H9 (cell line): ENCODE measurements at regions not wholly inside any gene's neighbourhood (a gene's known extent, or its start where the extent isn't known, plus 50 kb on each side); places are given as distances from the start of the nearest gene placed in this dataset.

Experiments
- DNase-seq: peaks from one replicate; pipeline ENCODE4 v3.0.0-alpha.2; 2017
- H2AFZ ChIP-seq: one replicate; pipeline ENCODE4 v1.6.1; 2013; ENCODE audit warnings: mild to moderate bottlenecking, low read length, control low read depth, moderate library complexity
- H2AK5ac ChIP-seq: 2 replicates; pipeline ENCODE4 v1.6.1; 2013; ENCODE audit warnings: low read length, control low read depth, mixed read lengths; ENCODE audit not compliant: insufficient read length
- H2BK120ac ChIP-seq: one replicate; pipeline ENCODE4 v1.6.1; 2013; ENCODE audit warnings: low read depth, mild to moderate bottlenecking, low read length, control low read depth, inconsistent platforms; ENCODE audit not compliant: poor library complexity, severe bottlenecking
- H2BK12ac ChIP-seq: 2 replicates; pipeline ENCODE4 v1.6.1; 2013; ENCODE audit warnings: low read length, control low read depth, mixed read lengths, low read depth; ENCODE audit not compliant: insufficient read length
- H2BK15ac ChIP-seq: 2 replicates; pipeline ENCODE4 v1.6.1; 2013; ENCODE audit warnings: low read depth, low read length, control low read depth
- H2BK20ac ChIP-seq: one replicate; pipeline ENCODE4 v1.6.1; 2013; ENCODE audit warnings: low read depth, mild to moderate bottlenecking, low read length, control low read depth, inconsistent platforms; ENCODE audit not compliant: poor library complexity, severe bottlenecking
- H2BK5ac ChIP-seq: 2 replicates; pipeline ENCODE4 v1.6.1; 2013; ENCODE audit warnings: low read length, control low read depth, mixed read lengths; ENCODE audit not compliant: insufficient read length
- H3K14ac ChIP-seq: 2 replicates; pipeline ENCODE4 v1.6.1; 2013; ENCODE audit warnings: low read length, control low read depth; ENCODE audit not compliant: insufficient read depth
- H3K18ac ChIP-seq: 2 replicates; pipeline ENCODE4 v1.6.1; 2013; ENCODE audit warnings: low read depth, mild to moderate bottlenecking, mixed read lengths, low read length, control low read depth; ENCODE audit not compliant: insufficient read length
- H3K23ac ChIP-seq: 2 replicates; pipeline ENCODE4 v1.6.1; 2013; ENCODE audit warnings: low read length, control low read depth, mixed read lengths, low read depth; ENCODE audit not compliant: insufficient read length
- H3K23me2 ChIP-seq: 2 replicates; pipeline ENCODE4 v1.6.1; 2013; ENCODE audit warnings: low read depth, mild to moderate bottlenecking, mixed read lengths, low read length, control low read depth; ENCODE audit not compliant: insufficient read length, poor library complexity, severe bottlenecking
- H3K27ac ChIP-seq: 2 replicates; pipeline ENCODE4 v1.5.1; 2013; ENCODE audit warnings: low read length, control low read depth, mixed read lengths, low read depth; ENCODE audit not compliant: insufficient read length
- H3K27me3 ChIP-seq: 2 replicates; pipeline ENCODE4 v1.6.1; 2013; ENCODE audit warnings: low read length, control low read depth, inconsistent platforms; ENCODE audit not compliant: insufficient read depth
- H3K4ac ChIP-seq: 2 replicates; pipeline ENCODE4 v1.6.1; 2013; ENCODE audit warnings: low read depth, mild to moderate bottlenecking, control low read depth, inconsistent platforms, low read length, moderate library complexity
- H3K4me1 ChIP-seq: 2 replicates; pipeline ENCODE4 v1.6.1; 2013; ENCODE audit warnings: low read length, control low read depth, inconsistent platforms; ENCODE audit not compliant: insufficient read depth
- H3K4me2 ChIP-seq: 2 replicates; pipeline ENCODE4 v1.6.1; 2013; ENCODE audit warnings: low read length, control low read depth, mixed read lengths; ENCODE audit not compliant: insufficient read length, insufficient read depth
- H3K56ac ChIP-seq: 2 replicates; pipeline ENCODE4 v1.6.1; 2013; ENCODE audit warnings: low read depth, mild to moderate bottlenecking, mixed read lengths, low read length, control low read depth; ENCODE audit not compliant: insufficient read length
- H3K79me1 ChIP-seq: 2 replicates; pipeline ENCODE4 v1.6.1; 2013; ENCODE audit warnings: low read depth, mild to moderate bottlenecking, moderate library complexity, low read length, control low read depth, inconsistent platforms; ENCODE audit not compliant: insufficient read depth, poor library complexity, severe bottlenecking
- H3K79me2 ChIP-seq: 2 replicates; pipeline ENCODE4 v1.6.1; 2013; ENCODE audit warnings: low read length, control low read depth, inconsistent platforms; ENCODE audit not compliant: insufficient read depth
- H3K9ac ChIP-seq: 2 replicates; pipeline ENCODE4 v1.6.1; 2013; ENCODE audit warnings: low read length, control low read depth, mixed read lengths; ENCODE audit not compliant: insufficient read length; ENCODE audit errors: extremely low read depth
- H3K9me3 ChIP-seq: one replicate; pipeline ENCODE4 v1.6.1; 2013; ENCODE audit warnings: low read depth, low read length, inconsistent platforms; ENCODE audit not compliant: control insufficient read depth
- H3T11ph ChIP-seq: one replicate; pipeline ENCODE4 v1.6.1; 2013; ENCODE audit warnings: mild to moderate bottlenecking, low read length, control low read depth, inconsistent platforms
- H4K20me1 ChIP-seq: one replicate; pipeline ENCODE4 v1.6.1; 2013; ENCODE audit not compliant: control insufficient read depth, insufficient read length, insufficient read depth
- H4K5ac ChIP-seq: 2 replicates; pipeline ENCODE4 v1.6.1; 2013; ENCODE audit warnings: low read depth, mild to moderate bottlenecking, mixed read lengths, low read length, control low read depth; ENCODE audit not compliant: insufficient read length
- H4K8ac ChIP-seq: replicated peaks from 2 replicates; pipeline ENCODE4 v1.6.1; 2013; ENCODE audit warnings: low read length, control low read depth, mixed read lengths, low read depth; ENCODE audit not compliant: insufficient read length
- H4K91ac ChIP-seq: 2 replicates; pipeline ENCODE4 v1.6.1; 2013; ENCODE audit warnings: low read depth, mild to moderate bottlenecking, moderate library complexity, mixed read lengths, low read length, control low read depth; ENCODE audit not compliant: insufficient read length
- H3K27ac Mint-ChIP-seq, 3 experiments: 2 replicates in 2 of 3; 3 replicates in 1 of 3; pipeline ENCODE4 v1.8.0; 2020 to 2021; ENCODE audit warnings: mixed read lengths in 3 of 3, mild to moderate bottlenecking in 1 of 3, moderate library complexity in 1 of 3
- H3K27me3 Mint-ChIP-seq: 2 replicates; pipeline ENCODE4 v1.8.0; 2021; ENCODE audit warnings: low read depth, mild to moderate bottlenecking, moderate library complexity, mixed read lengths
- H3K36me3 Mint-ChIP-seq, 3 experiments: 2 replicates in 2 of 3; 3 replicates in 1 of 3; pipeline ENCODE4 v1.8.0; 2020 to 2021; ENCODE audit warnings: low read depth in 3 of 3, mixed read lengths in 3 of 3; ENCODE audit not compliant: insufficient read depth in 1 of 3
- H3K4me1 Mint-ChIP-seq, 2 experiments: 2 replicates each; pipeline ENCODE4 v1.8.0; 2020; ENCODE audit warnings: mixed read lengths in 2 of 2
- H3K4me3 Mint-ChIP-seq, 2 experiments: 2 replicates in 1 of 2; 3 replicates in 1 of 2; pipeline ENCODE4 v1.8.0; 2020 to 2021; ENCODE audit warnings: mild to moderate bottlenecking in 2 of 2, mixed read lengths in 2 of 2, moderate library complexity in 1 of 2
- H3K9me3 Mint-ChIP-seq, 2 experiments: 2 replicates in 1 of 2; 3 replicates in 1 of 2; pipeline ENCODE4 v1.8.0; 2020; ENCODE audit warnings: mild to moderate bottlenecking in 2 of 2, mixed read lengths in 2 of 2, moderate library complexity in 1 of 2
- CTCF ChIP-seq: fragments of 200-600 bp; sonication (generic); conservative IDR thresholded peaks from 3 replicates; pipeline ENCODE4 v1.8.0; 2021; ENCODE audit warnings: antibody characterized with exemption, mild to moderate bottlenecking

GRCh38 chr1:119217309-119217828 is 76.9 kb upstream of the WARS2 start:
- DNase-seq: no peak
- no peak overlapping the region for H4K91ac ChIP-seq
- no peak overlapping the region for H3K14ac ChIP-seq
- no peaks in the 10 kb centered on the region for H3K4me1 ChIP-seq
- no peaks in the 10 kb centered on the region for H3K79me1 ChIP-seq
- H4K20me1 ChIP-seq: no peaks in the 10 kb centered on the region
- H3K9ac ChIP-seq: no peak overlapping the region
- no peaks in the 10 kb centered on the region for H3K9me3 ChIP-seq
- H3K23me2 ChIP-seq: no peaks in the 10 kb centered on the region
- no peaks in the 10 kb centered on the region for H3K27me3 ChIP-seq
- Mint-ChIP-seq H3K27me3 (no peaks in the 10 kb centered on the region), H3K9me3 (no peaks in the 10 kb centered on the region; a peak in 1 of 5 replicates), H3K4me1 (peaks cover 2% of the 10 kb centered on the region in 2 experiments; a peak in 2 of 4 replicates), H3K27ac (no peak overlapping the region), H3K36me3 (no peaks in the 10 kb centered on the region), H3K4me3 (no peak overlapping the region)
- no peak overlapping the region for H4K5ac ChIP-seq
- H2BK20ac ChIP-seq: no peak overlapping the region
- no peak for TF ChIP-seq CTCF
- no peak overlapping the region for H2BK15ac ChIP-seq
- H3K4ac ChIP-seq: no peak overlapping the region
- H3T11ph ChIP-seq: no peak overlapping the region
- no peak overlapping the region for H4K8ac ChIP-seq
- no peak overlapping the region for H3K18ac ChIP-seq
- no peaks in the 10 kb centered on the region for H3K79me2 ChIP-seq
- H3K27ac ChIP-seq: no peak overlapping the region
- no peak overlapping the region for H2AFZ ChIP-seq
- no peak overlapping the region for H2BK12ac ChIP-seq
- no peak overlapping the region for H3K23ac ChIP-seq
- H2BK5ac ChIP-seq: no peak overlapping the region
- no peak overlapping the region for H2AK5ac ChIP-seq
- H3K4me2 ChIP-seq: no peak overlapping the region
- no peak overlapping the region for H3K56ac ChIP-seq
- no peak overlapping the region for H2BK120ac ChIP-seq
